H1 (cell line): ENCODE measurements at regions not wholly inside any gene's neighbourhood (a gene's known extent, or its start where the extent isn't known, plus 50 kb on each side); places are given as distances from the start of the nearest gene placed in this dataset.

Experiments used
- BRCA1 ChIP-seq: IDR thresholded peaks from 2 replicates; pipeline ENCODE4 v1.6.1; 2012; ENCODE audit warnings: low read depth, low read length, improper control_type of control experiment
- CBX8 ChIP-seq: fragments of 300-800, 300-1000 bp; sonication (generic); IDR thresholded peaks from 2 replicates; pipeline ENCODE4 v1.7.1; 2016; ENCODE audit warnings: low read depth, low read length, borderline replicate concordance
- CHD1 ChIP-seq: IDR thresholded peaks from 2 replicates; pipeline ENCODE4 v1.6.1; 2012; ENCODE audit warnings: low read depth, low read length, improper control_type of control experiment
- EZH2 ChIP-seq: fragments of 200-600 bp; sonication (generic); IDR thresholded peaks from 2 replicates; pipeline ENCODE4 v1.7.1; 2012; ENCODE audit warnings: low read depth, mild to moderate bottlenecking, moderate library complexity, low read length, inconsistent platforms; ENCODE audit not compliant: severe bottlenecking
- JUN ChIP-seq: IDR thresholded peaks from 2 replicates; pipeline ENCODE4 v1.6.1; 2011; ENCODE audit warnings: low read depth, mild to moderate bottlenecking, improper control_type of control experiment, low read length
- POLR2AphosphoS5 ChIP-seq: IDR thresholded peaks from 2 replicates; pipeline ENCODE4 v1.6.1; 2011; ENCODE audit warnings: low read depth, low read length
- SIN3A ChIP-seq, 2 experiments: IDR thresholded peaks in 1 of 2; conservative IDR thresholded peaks in 1 of 2; 2 replicates each; pipeline ENCODE4 v1.6.1; 2011 to 2012; ENCODE audit warnings: low read length in 2 of 2, improper control_type of control experiment in 1 of 2, low read depth in 1 of 2, mild to moderate bottlenecking in 1 of 2
- SIRT6 ChIP-seq: IDR thresholded peaks from one replicate; pipeline ENCODE4 v1.7.1; 2012; ENCODE audit warnings: low read length, inconsistent platforms
- SUZ12 ChIP-seq: fragments of 200-600 bp; sonication (generic); IDR thresholded peaks from 2 replicates; pipeline ENCODE4 v1.6.1; 2012; ENCODE audit warnings: mild to moderate bottlenecking, inconsistent platforms, low read length, moderate library complexity, mixed read lengths
- TAF1 ChIP-seq: IDR thresholded peaks from 2 replicates; pipeline ENCODE4 v1.6.1; 2011; ENCODE audit warnings: mild to moderate bottlenecking, low read depth, low read length
- ZNF274 ChIP-seq: IDR thresholded peaks from 2 replicates; pipeline ENCODE4 v1.7.0; 2012; ENCODE audit warnings: low read length, borderline replicate concordance; ENCODE audit errors: extremely low read depth
- TF ChIP-seq, protein P1 (sequence below): IDR thresholded peaks from 2 replicates; pipeline ENCODE4 v1.6.1; 2011; ENCODE audit warnings: low read length, improper control_type of control experiment

DNA sequence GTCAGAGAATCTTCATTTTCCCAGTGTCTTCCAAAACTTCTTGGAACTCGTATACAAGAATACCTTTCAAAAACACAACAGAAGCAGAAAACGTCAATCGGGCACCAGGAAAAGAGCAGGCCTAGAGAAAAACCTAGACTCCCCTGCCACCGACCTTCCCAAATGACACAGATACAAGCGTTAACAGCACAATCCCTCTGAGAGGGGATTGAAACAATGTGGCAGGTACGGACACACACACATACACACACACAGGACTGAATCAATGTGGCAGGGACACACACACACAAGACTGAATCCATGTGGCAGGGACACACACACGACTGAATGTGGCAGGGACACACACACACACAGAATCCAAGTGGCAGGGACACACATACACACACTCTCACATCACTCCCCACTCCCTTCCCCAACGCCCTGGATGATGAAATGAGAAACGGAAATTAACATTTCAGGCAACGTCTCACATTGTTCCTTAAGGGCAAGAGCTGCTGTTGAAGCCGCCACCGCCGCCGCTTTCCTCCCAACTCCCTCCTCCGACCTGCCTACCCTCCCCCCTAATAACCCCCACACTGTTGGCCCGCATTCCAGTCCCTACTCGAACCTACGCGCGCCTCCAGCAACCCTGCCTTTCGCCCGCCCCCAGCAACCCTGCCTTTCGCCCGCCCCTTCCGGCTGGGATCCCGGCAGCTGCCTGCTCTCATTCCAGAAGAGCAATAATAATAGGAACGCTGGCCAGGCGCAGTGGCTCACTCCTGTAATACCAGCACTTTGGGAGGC lies 302.1 kb upstream of the HSFY2 start (continued):
- TF ChIP-seq ZNF274 (no peak), BRCA1 (no peak), CBX8 (no peak), POLR2AphosphoS5 (peak; percentile 41; the same call in 1 of the 2 replicates), SUZ12 (no peak), SIRT6 (no peak), TAF1 (peak; percentile 47; the same call in 1 of the 2 replicates), EZH2 (no peak), CHD1 (no peak), SIN3A (conservative IDR thresholded peaks at IDR 0.05 in 1 of 2, IDR thresholded peaks at IDR 0.05 in 1 of 2; ENCODE audit: low read depth in 1 of 2, low read length in 2 of 2) (no peak), JUN (no peak)
- TF ChIP-seq, protein P1, sequence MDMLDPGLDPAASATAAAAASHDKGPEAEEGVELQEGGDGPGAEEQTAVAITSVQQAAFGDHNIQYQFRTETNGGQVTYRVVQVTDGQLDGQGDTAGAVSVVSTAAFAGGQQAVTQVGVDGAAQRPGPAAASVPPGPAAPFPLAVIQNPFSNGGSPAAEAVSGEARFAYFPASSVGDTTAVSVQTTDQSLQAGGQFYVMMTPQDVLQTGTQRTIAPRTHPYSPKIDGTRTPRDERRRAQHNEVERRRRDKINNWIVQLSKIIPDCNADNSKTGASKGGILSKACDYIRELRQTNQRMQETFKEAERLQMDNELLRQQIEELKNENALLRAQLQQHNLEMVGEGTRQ, result no peak
